ENCODE measurements at regions not wholly inside any gene's neighbourhood (a gene's known extent, or its start where the extent isn't known, plus 50 kb on each side); places are given as distances from the start of the nearest gene placed in this dataset.

DNA sequence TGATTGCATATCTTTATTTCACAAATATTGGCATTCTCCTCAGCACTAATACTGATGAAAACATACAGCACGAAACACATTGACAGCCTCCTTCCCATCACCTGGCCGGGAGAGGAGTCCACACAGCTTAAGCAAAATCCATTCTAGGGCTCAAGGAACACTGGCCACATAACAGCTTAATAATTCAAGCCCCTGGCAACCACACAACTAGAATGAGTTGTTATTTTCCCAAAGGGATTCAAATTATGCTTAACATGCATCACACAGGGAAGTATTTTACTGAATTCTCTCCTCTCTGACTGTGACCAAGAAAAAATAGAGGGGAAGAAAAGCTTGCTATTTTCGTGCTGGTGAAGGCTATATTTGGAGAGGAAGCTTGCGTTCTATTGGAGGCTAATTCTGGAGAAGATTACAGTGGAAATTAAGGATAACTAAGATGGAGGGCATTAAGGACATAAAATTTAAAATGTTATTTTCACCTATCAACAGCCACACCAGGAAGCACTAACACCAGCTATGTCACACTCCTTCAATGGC lies 198.5 kb downstream of the ADGRG6 start:
- no peak for DNase-seq

DNA sequence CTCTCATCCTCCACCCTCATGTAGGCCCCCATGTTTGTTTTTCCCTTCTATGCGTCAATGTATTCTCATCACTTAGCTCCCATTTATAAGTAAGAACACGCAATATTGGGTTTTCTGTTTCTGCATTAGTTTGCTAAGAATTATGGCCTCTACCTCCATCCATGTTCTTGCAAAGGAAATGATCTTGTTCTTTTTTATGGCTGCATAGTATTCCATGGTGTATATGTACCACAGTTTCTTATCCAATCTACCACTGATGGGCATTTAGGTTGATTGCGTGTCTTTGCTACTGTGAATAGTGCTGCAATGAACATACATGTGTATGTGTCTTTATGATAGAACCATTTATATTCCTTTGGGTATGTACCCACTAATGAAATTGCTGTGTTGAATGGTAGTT lies 200.0 kb downstream of the ADGRG6 start:
- no peak for DNase-seq

DNA sequence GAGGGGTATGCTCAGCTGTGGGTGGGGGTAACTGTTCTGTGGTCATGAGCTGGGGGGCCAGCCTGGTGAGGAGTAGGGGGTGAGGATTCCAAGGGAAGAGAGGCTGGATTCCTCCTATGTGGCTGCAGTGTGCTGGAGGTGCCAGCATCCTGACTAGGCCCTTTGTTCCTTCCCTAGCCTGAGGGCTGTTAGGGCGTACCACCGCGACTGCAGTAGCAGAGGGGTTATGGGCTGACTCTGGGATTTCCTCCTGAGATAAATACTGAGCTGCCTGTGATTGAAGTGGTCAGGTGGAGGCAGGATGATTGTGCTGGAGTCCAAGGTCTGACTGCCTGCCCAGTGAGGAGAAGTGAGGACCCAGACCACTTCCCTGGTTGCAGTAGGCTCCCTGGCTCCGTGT lies 205.3 kb downstream of the ADGRG6 start:
- no peak for DNase-seq

DNA sequence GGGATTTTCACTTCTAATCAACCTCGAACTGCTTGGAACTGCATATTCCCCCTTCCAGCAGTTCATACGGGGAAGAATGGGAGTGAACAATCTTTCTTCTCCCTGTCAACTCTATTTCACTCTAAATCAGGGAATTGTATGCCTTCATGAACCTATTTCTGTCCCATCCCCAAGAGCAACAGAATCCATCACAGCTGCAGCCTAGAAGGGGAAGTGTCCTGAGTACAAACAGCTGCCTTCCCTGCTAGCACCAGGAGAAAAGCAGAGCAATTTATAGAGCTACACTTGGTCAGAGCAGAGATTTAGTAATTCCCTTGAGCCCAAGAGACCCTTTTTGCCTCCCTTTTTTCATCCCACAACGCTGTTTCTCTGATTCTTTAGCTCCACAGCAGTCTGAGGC lies 208.4 kb downstream of the ADGRG6 start:
- DNase-seq: no peak

DNA sequence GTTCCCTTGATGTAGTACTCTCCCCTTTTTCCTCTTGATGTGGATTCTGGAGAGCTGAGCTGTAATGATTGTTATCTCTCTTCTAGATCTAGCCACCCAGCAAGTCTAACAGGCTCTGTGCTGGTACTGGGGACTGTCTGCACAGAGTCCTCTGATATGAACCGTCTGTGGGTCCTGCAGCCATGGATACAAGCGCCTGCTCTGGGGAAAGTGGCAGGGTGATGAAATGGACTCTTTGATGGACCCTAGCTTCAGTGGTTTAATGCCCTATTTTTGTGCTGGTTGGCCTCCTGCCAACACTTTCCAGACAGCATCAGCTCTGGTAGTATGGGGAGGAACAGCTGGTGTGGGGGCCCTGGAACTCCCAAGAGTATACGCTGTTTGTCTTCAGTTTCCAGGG lies 216.3 kb downstream of the ADGRG6 start:
- DNase-seq: no peak

DNA sequence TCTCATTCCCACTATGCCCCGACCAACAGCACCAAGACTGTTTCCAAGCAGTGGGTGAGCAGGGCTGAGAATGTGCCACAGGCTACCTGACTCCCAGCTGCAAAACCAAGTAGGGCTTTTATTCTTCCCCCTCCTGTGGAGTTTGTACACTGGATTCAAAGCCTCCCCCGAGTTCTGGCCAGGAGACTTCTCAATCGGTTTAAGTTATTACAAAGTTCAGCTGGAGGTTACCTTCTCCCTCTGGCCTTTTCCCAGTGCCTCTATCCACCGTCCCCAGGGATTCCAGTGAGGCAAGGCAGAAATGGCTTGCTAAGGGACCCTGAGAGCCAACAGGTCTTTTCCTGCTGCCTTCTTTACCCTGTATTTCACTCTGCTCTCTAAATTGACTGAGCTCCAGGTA lies 217.0 kb downstream of the ADGRG6 start:
- DNase-seq: no peak

DNA sequence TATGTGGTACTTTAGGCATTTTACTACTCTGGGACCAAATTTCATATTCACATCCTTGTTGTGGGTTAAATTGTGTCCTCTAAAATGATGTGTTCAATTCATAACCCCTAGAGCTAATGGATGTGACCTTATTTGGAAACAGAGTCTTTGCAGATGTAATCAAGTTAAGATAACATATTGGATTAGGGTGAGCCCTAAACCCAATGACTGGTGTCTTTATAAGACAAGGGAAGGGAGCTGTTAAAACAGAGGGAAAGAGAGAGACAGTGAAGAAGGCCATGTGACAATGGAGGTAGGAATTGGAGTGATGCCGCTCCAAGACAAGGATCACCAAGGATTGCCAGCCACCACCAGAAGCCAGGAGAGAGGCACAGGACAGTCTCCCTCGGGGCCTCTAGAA lies 220.0 kb downstream of the ADGRG6 start:
- no peak for DNase-seq

DNA sequence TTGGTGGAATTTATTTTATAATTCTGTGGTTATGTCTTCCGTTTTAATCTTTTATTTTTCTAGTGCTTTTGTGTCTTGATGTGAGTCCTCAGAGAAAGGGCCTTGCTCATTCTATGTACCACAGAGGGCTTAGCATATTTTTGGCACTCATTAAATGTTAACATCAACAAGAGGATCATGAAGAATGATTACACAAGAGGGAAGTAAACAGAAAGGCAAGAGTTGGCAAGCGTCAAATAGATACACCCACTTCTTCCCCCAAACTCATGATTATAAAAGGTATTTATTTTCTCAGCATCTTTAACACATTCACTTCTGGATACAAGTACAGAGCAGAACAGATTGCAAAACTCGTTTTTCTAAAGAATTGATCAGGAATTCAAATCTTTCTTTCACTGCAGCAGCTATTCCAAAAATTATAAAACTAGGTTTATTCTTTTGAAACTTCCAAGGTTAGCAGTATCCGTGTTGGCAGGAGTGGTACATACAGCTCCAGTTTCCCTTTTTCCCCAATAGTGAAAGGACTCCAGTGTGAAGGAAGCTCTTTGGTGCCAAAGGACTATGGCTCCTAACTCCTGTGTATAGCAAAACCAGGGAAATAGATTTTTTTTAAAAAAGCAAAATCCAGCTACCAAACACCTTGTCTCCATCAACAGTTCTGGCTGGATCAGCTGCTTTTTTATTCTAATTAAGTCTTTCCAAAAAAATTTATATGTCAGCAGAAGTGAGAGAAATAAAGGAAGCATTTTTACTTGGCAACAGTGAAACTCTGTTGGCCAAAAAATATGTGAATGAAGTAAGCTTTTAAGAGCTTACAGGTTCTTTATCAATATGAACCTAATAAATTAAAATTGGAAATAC lies 221.9 kb downstream of the ADGRG6 start:
- no peak for DNase-seq

DNA sequence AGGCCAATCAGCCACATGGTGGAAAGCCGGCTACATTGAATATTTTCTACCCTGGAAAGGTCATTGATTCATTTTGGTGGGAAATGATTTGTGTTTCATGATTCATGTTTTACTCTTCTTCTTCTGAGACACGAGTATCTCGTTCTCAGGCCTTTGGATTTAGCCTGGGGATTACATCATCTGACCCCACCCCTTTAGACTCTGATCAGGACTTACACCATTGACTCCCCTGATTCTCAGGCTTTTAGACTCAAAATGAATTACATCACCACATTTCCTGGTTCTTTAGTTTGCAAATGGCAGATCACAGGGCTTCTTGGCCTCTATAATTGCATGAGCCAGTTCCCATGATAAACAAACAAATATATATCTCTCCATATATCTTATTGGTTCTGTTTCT lies 228.8 kb downstream of the ADGRG6 start:
- no peak for DNase-seq

DNA sequence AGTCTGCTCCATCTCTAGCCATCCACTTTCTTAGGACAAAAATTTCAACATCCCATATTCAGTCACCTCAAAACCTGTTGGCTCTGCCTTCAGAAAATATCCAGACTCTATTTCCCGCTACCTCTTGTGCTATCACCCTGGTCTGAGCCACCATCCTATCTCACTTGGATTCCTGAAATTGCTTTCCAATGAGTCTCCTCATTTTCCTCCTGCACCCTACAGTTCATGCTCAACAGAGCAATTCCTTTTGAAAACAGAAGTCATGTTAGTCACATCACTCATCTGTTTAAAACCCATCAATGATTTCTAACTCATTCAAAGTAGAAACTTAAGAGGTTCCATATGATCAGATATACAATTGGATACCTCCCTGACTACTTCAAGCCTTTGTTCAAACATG lies 229.9 kb downstream of the ADGRG6 start:
- no peak for DNase-seq

DNA sequence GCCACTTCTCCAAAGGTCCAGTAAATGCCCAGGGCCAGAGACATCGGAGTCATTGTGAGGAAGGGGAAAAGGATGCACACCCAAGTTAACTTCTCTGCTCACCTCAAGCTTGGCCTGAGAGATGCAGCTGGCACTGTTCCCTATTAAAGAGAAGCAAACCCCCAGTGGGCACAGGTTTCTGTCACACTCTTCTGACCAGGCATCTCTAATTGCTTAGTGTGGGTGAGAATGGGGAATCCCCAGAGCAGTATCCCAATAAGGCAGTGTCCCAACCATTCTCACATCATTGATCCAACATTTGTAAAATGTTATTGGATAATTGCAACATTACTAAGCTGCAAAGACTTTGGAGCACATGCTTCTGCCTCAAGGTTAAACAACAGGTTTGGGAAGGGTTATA lies 232.3 kb downstream of the ADGRG6 start:
- no peak for DNase-seq

DNA sequence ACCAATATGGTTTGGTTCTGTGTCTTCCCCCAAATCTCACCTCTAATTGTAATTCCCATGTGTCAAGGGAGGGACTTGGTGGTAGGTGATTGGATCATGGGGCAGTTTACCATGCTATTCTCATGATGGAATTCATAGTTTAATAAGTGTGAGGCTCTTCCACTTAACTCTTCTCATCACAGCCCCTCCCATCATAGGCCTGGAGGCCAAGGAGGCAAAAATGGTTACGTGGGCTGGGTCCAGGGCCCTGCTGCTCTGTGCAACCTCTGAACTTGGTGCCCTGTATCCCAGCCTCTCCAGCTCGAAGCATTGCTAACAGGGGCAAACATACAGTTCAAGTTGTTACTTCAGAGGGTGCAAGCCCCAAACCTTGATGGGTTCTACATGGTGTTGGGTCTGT lies 232.7 kb downstream of the ADGRG6 start:
- no peak for DNase-seq

DNA sequence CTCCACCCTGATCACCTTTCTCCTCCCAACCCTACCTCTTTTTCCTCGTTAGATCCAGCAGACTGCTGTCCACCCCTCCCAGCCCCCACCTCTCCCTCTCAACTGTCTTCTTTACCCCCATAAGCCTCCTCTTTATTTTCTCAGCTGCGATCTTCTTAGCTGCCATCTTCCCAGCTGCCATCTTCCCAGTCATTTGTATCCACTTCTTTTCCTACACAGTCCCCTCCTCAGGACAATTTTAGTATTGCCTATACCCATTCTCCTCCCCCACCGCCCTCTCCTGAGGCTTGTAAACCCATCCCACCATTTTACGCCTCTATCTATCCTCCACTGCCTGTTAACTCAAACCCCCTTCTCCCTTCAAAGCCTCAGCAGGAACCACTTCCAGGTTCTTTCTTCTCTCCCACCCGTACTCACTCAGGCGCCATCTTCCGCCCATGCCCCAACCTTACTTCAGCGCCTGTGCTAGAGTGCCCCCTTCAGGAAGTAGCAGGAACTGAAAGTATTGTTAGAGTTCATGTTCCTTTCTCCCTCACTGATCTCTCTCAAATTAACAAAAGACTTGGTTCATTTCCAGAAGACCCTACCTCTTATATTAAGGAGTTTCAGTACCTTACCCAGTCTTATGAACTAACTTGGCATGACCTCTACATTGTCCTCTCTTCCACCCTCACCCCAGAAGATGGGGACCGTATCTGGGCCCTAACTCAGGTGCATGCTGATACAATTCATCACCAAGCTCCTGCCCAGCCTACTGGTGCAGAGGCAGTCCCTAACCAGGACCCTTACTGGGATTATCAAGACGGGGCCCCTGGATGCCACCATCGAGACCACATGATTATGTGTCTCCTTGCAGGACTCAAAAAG lies 236.0 kb downstream of the ADGRG6 start:
- peak; percentile 60 for DNase-seq

DNA sequence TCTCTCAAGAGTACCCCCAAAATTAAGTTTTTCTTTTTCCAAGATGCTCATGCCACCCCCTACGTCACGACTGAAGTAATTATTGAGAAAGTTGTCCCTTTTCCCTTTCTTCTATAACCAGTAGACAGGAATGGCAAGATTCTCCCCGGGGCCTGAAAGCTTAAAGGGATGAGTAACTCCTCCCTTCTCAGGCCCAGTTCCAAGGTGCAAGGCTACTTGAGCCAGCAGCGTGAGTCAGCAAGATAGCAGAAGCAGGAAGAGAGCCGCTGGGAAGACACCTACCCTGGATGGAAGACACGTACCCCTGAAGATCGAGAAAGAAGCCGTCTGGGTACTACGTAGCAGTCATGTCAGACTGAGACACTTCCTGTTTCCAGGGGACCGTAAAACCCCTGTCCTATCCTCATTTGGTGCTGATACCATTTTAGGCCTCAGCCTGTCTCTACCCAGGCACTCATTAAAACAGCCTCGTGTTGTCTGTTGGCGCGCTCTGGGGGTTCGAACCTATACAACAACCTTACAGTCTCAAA lies 241.0 kb downstream of the ADGRG6 start:
- DNase-seq: no peak

DNA sequence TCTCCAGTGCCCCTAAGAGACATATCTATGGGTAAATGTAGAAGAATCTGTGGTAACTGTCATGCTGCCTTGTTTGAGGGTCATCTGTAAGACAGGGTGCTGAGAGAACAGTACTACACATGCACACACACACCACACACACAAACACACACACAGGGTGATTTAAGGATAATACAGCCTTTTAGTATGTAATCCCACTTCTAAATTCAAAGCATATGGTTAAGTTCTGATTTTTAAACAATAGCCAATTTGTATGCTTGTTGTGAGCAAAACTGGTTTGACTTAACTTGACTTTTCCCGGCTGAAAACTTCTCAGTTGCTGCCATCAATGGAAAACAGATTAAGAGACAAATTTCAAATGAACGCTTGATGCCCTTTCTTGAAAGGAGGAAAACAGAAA lies 241.8 kb downstream of the ADGRG6 start:
- no peak for DNase-seq

DNA sequence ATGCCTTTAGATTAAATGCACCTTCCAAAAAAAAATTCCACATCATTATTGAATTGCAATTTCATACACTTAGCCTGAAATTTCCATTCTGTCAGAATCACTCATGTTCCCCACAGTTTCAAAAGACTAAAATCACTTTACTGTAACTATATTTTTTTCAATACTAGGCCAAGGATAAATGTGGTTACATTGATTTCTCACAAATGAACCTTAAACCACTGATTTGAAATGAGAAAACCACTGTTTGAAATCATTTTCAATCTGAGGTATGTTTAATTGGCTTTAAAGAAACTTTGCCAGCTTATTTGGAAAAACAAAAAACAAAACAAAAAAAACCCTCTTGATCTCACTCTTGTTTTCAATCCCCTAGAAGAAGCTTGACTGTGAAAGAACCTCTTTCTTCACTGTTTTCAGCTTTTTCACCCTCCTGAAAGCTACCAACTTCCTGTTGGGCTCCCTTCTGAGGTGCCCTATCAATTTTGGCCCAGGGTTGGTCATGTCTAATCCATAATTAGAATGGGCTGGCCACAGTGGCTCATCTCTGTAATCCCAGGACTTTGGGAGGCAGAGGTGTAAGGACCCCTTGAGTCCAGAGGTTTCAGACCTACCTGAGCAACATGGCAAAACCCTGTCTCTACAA lies 242.5 kb downstream of the ADGRG6 start:
- no peak for DNase-seq

DNA sequence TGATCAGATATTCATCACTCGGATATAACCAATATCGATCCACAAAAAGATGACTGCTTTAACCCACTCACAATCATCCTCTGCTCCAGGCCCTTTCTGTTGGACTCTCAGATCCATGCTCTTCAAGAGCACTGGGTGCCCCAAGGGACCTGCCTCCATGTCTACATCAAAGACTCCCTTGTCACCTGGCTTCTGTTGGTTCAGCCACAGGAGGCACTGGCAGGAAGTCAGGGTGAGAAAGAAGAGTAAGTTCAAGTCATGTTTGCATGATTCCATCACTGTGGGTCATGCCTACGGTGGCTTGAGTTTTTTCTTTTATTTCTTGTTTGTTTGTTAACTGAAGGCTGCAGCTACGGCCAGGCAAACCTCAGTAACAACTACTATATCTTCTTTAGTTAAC lies 243.3 kb downstream of the ADGRG6 start:
- no peak for DNase-seq

DNA sequence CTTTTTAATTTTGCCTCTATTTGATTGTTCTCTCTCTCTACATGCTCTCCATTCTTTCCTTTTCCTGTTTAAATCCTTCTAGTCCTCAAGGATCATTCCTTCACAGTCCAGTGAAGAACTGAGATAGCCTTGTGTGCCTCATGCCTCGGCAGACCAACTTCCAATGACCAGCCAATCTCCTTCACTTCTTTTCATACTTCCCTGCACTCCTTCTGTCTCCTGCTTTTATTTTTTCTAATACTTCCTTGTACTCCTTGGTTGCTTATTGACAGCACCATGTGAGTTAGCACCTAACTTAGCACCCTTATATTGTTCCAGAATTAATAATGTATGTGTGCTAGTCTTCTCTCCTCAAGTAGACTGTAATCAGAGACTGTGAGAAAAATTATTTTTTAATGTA lies 246.8 kb downstream of the ADGRG6 start:
- DNase-seq: no peak

DNA sequence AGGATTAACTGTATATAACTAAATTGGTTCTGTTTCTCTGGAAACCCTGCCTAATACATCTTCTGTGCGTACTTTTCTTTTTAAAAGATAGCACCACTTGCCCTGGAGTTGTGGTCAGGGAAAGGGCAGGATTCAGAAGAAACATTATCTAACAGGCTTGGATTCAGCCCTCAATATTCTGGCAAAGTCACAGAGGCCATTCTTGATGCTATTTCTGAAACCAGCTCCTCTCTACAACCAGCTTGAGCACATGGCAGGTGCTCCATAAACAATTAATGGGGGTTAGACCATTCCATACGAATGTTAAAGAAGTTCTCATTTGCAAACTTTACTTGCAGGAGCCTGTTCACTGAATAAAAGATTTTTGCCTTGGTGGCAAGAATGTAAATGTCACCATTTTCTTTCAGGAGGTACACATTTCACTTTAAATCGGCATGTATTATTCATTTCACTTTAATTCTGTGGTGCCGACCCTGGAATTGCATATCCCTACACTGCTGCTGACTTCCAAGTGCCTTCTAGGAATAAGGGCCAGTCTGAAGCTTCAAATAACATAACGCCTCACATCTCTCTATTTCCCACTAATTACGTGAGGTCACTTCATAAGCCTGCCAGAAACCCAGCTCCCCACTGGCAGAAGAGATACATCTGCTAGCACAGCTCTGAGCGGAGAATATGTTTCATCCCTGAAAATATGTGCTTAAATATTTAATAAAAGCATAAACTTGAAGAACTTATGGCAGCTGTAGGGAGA lies 248.7 kb downstream of the ADGRG6 start:
- no peak for DNase-seq

DNA sequence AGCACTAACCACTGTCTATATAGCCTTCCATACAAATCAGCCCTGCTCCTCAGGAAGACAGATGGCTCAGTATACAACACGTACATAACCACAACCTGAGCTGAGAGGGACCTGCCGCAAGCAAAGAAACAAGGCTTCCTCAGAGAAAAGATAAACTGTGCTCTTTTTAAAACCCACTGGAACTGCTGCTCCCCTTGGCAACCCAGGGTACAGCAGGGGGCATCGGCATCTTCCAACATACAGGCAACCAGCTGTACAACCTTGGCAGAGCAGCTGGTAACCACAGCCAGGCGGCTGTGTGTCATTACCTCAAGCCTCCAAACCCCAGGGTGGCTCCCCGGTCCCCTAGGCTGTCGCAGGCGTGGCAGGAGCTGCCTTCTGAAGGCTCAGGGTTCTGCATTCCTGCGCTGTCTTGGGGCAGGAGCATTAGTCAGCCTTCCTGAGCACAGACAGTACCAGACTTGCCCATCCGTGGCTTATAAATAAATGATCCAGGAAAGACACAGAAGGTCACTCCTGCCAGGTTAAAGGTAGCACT lies 249.5 kb downstream of the ADGRG6 start:
- DNase-seq: no peak

DNA sequence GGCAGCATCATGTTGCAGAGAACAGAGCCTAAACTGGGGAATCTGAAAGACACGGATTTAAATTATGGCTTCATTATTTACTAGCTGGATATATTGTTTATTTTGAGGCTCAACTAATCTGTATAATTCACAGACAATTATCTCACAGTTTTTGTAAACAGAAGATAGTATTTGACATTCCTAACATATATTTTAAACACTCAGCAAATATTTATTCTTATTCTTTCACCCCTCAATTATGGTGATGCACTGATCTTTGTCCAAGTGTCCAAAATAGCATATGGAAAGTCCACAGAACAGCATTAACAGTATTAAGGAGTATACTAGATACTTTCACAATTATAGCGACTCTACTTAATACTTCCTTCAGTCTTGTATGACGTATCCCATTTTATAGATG lies 257.0 kb downstream of the ADGRG6 start:
- DNase-seq: no peak

All from dermis blood vessel endothelial cell (primary cell).